ENCODE measurements at regions not wholly inside any gene's neighbourhood (a gene's known extent, or its start where the extent isn't known, plus 50 kb on each side); places are given as distances from the start of the nearest gene placed in this dataset.

GRCh38 chr6:113645986-113646385, 211.2 kb upstream of the MARCKS start (continued):
- TF ChIP-seq, protein P1, sequence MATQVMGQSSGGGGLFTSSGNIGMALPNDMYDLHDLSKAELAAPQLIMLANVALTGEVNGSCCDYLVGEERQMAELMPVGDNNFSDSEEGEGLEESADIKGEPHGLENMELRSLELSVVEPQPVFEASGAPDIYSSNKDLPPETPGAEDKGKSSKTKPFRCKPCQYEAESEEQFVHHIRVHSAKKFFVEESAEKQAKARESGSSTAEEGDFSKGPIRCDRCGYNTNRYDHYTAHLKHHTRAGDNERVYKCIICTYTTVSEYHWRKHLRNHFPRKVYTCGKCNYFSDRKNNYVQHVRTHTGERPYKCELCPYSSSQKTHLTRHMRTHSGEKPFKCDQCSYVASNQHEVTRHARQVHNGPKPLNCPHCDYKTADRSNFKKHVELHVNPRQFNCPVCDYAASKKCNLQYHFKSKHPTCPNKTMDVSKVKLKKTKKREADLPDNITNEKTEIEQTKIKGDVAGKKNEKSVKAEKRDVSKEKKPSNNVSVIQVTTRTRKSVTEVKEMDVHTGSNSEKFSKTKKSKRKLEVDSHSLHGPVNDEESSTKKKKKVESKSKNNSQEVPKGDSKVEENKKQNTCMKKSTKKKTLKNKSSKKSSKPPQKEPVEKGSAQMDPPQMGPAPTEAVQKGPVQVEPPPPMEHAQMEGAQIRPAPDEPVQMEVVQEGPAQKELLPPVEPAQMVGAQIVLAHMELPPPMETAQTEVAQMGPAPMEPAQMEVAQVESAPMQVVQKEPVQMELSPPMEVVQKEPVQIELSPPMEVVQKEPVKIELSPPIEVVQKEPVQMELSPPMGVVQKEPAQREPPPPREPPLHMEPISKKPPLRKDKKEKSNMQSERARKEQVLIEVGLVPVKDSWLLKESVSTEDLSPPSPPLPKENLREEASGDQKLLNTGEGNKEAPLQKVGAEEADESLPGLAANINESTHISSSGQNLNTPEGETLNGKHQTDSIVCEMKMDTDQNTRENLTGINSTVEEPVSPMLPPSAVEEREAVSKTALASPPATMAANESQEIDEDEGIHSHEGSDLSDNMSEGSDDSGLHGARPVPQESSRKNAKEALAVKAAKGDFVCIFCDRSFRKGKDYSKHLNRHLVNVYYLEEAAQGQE (IDR thresholded peaks at IDR 0.05; ENCODE audit: unreplicated experiment): no peak
- TF ChIP-seq EZH2 (IDR thresholded peaks at IDR 0.05; ENCODE audit: low read depth, unreplicated experiment): no peak
- no peak for TF ChIP-seq STAT1 (IDR thresholded peaks at IDR 0.05; ENCODE audit: unreplicated experiment)

- DNase-seq (ENCODE audit: low spot score): no peak
- no peak for ATAC-seq
- Mint-ChIP-seq H3K27ac (no peak overlapping the region), H3K4me1 (peaks cover 24% of the 10 kb centered on the region; the same call in 2 of the 3 replicates), H3K9me3 (no peaks in the 10 kb centered on the region), H3K4me3 (no peak overlapping the region), H3K27me3 (ENCODE audit: insufficient read depth, low read depth, poor library complexity) (peaks cover 9% of the 10 kb centered on the region), H3K36me3 (ENCODE audit: low read depth) (no peaks in the 10 kb centered on the region)
- Histone ChIP-seq H3K27me3 (ENCODE audit: insufficient read depth) (no peaks in the 10 kb centered on the region), H3K27ac (ENCODE audit: low read depth) (no peak overlapping the region), H3K36me3 (ENCODE audit: insufficient read depth) (no peaks in the 10 kb centered on the region), H3F3A (replicated peaks; ENCODE audit: low read depth) (no peaks in the 10 kb centered on the region), H2AFZ (no peak overlapping the region), H3K4me3 (no peak overlapping the region), H3K4me1 (ENCODE audit: insufficient read depth) (peaks cover 10% of the 10 kb centered on the region; the same call in 1 of the 2 replicates), H4K20me1 (replicated peaks; ENCODE audit: insufficient read depth) (no peaks in the 10 kb centered on the region), H3K79me2 (replicated peaks; ENCODE audit: insufficient read depth) (no peaks in the 10 kb centered on the region), H3K4me2 (no peak overlapping the region), H3K9me2 (ENCODE audit: insufficient read depth) (no peaks in the 10 kb centered on the region)
- TF ChIP-seq, protein P1 (IDR thresholded peaks at IDR 0.05; ENCODE audit: unreplicated experiment): no peak
- TF ChIP-seq ETS1 (IDR thresholded peaks at IDR 0.05) (no peak), CREB1 (CRISPR knock-in tag; IDR thresholded peaks at IDR 0.05; ENCODE audit: low read depth) (no peak), CTCF (conservative IDR thresholded peaks at IDR 0.05; ENCODE audit: low read depth in 2 of 2) (no peak), JUNB (IDR thresholded peaks at IDR 0.05; ENCODE audit: unreplicated experiment) (no peak), EZH2 (IDR thresholded peaks at IDR 0.05; ENCODE audit: low read depth, unreplicated experiment) (no peak)
Measured at GRCh38 chr6:113646701-113647100, 210.4 kb upstream of the MARCKS start.
